ENCODE measurements at regions not wholly inside any gene's neighbourhood (a gene's known extent, or its start where the extent isn't known, plus 50 kb on each side); places are given as distances from the start of the nearest gene placed in this dataset.
"Not testable (repeated sequence)": the region's sequence is repeated elsewhere in the genome, so short reads cannot be mapped to it uniquely, and the experiment has no call there.

- TF ChIP-seq NRF1 (IDR thresholded peaks at IDR 0.05; ENCODE audit: low read depth, low read length); CTCF (IDR thresholded peaks at IDR 0.05); EZH2phosphoT487 (IDR thresholded peaks at IDR 0.05; ENCODE audit: borderline replicate concordance, low read depth): not testable (repeated sequence)
These were observed 149.4 kb upstream of the OLIG3 start for GRCh38 chr6:137643644-137644043.

All from SK-N-SH (cell line).